Prostate gland (tissue), 2 donors: ENCODE measurements at regions not wholly inside any gene's neighbourhood (a gene's known extent, or its start where the extent isn't known, plus 50 kb on each side); places are given as distances from the start of the nearest gene placed in this dataset.

Experiments
- CTCF ChIP-seq, 4 experiments: fragments of 200-600 bp in 2 of 4; fragments of 450-650 bp in 2 of 4; sonication (generic) in 2 of 4; IDR thresholded peaks; 1 replicate in 3 of 4; 2 replicates in 1 of 4; pipeline ENCODE4 v1.5.1; 2016 to 2019; ENCODE audit warnings: antibody characterized with exemption in 4 of 4, mild to moderate bottlenecking in 2 of 4, moderate library complexity in 2 of 4
- POLR2AphosphoS5 ChIP-seq: sonication (generic); formaldehyde crosslinking; IDR thresholded peaks from one replicate; pipeline ENCODE4 v1.6.1; 2017; ENCODE audit warnings: antibody characterized with exemption

GRCh38 chr1:29511436-29511835 is 275.1 kb downstream of the PTPRU start:
- TF ChIP-seq CTCF (IDR thresholded peaks at IDR 0.05) = no peak
- TF ChIP-seq POLR2AphosphoS5 = no peak
